H9 (cell line): ENCODE measurements at regions not wholly inside any gene's neighbourhood (a gene's known extent, or its start where the extent isn't known, plus 50 kb on each side); places are given as distances from the start of the nearest gene placed in this dataset.

Experiments
- DNase-seq: peaks from one replicate; pipeline ENCODE4 v3.0.0-alpha.2; 2017
- H2AFZ ChIP-seq: one replicate; pipeline ENCODE4 v1.6.1; 2013; ENCODE audit warnings: mild to moderate bottlenecking, low read length, control low read depth, moderate library complexity
- H2AK5ac ChIP-seq: 2 replicates; pipeline ENCODE4 v1.6.1; 2013; ENCODE audit warnings: low read length, control low read depth, mixed read lengths; ENCODE audit not compliant: insufficient read length
- H2BK120ac ChIP-seq: one replicate; pipeline ENCODE4 v1.6.1; 2013; ENCODE audit warnings: low read depth, mild to moderate bottlenecking, low read length, control low read depth, inconsistent platforms; ENCODE audit not compliant: poor library complexity, severe bottlenecking
- H2BK12ac ChIP-seq: 2 replicates; pipeline ENCODE4 v1.6.1; 2013; ENCODE audit warnings: low read length, control low read depth, mixed read lengths, low read depth; ENCODE audit not compliant: insufficient read length
- H2BK15ac ChIP-seq: 2 replicates; pipeline ENCODE4 v1.6.1; 2013; ENCODE audit warnings: low read depth, low read length, control low read depth
- H2BK20ac ChIP-seq: one replicate; pipeline ENCODE4 v1.6.1; 2013; ENCODE audit warnings: low read depth, mild to moderate bottlenecking, low read length, control low read depth, inconsistent platforms; ENCODE audit not compliant: poor library complexity, severe bottlenecking
- H2BK5ac ChIP-seq: 2 replicates; pipeline ENCODE4 v1.6.1; 2013; ENCODE audit warnings: low read length, control low read depth, mixed read lengths; ENCODE audit not compliant: insufficient read length
- H3K14ac ChIP-seq: 2 replicates; pipeline ENCODE4 v1.6.1; 2013; ENCODE audit warnings: low read length, control low read depth; ENCODE audit not compliant: insufficient read depth
- H3K18ac ChIP-seq: 2 replicates; pipeline ENCODE4 v1.6.1; 2013; ENCODE audit warnings: low read depth, mild to moderate bottlenecking, mixed read lengths, low read length, control low read depth; ENCODE audit not compliant: insufficient read length
- H3K23ac ChIP-seq: 2 replicates; pipeline ENCODE4 v1.6.1; 2013; ENCODE audit warnings: low read length, control low read depth, mixed read lengths, low read depth; ENCODE audit not compliant: insufficient read length
- H3K23me2 ChIP-seq: 2 replicates; pipeline ENCODE4 v1.6.1; 2013; ENCODE audit warnings: low read depth, mild to moderate bottlenecking, mixed read lengths, low read length, control low read depth; ENCODE audit not compliant: insufficient read length, poor library complexity, severe bottlenecking
- H3K27ac ChIP-seq: 2 replicates; pipeline ENCODE4 v1.5.1; 2013; ENCODE audit warnings: low read length, control low read depth, mixed read lengths, low read depth; ENCODE audit not compliant: insufficient read length
- H3K27me3 ChIP-seq: 2 replicates; pipeline ENCODE4 v1.6.1; 2013; ENCODE audit warnings: low read length, control low read depth, inconsistent platforms; ENCODE audit not compliant: insufficient read depth
- H3K4ac ChIP-seq: 2 replicates; pipeline ENCODE4 v1.6.1; 2013; ENCODE audit warnings: low read depth, mild to moderate bottlenecking, control low read depth, inconsistent platforms, low read length, moderate library complexity
- H3K4me1 ChIP-seq: 2 replicates; pipeline ENCODE4 v1.6.1; 2013; ENCODE audit warnings: low read length, control low read depth, inconsistent platforms; ENCODE audit not compliant: insufficient read depth
- H3K4me2 ChIP-seq: 2 replicates; pipeline ENCODE4 v1.6.1; 2013; ENCODE audit warnings: low read length, control low read depth, mixed read lengths; ENCODE audit not compliant: insufficient read length, insufficient read depth
- H3K56ac ChIP-seq: 2 replicates; pipeline ENCODE4 v1.6.1; 2013; ENCODE audit warnings: low read depth, mild to moderate bottlenecking, mixed read lengths, low read length, control low read depth; ENCODE audit not compliant: insufficient read length
- H3K79me1 ChIP-seq: 2 replicates; pipeline ENCODE4 v1.6.1; 2013; ENCODE audit warnings: low read depth, mild to moderate bottlenecking, moderate library complexity, low read length, control low read depth, inconsistent platforms; ENCODE audit not compliant: insufficient read depth, poor library complexity, severe bottlenecking
- H3K79me2 ChIP-seq: 2 replicates; pipeline ENCODE4 v1.6.1; 2013; ENCODE audit warnings: low read length, control low read depth, inconsistent platforms; ENCODE audit not compliant: insufficient read depth
- H3K9ac ChIP-seq: 2 replicates; pipeline ENCODE4 v1.6.1; 2013; ENCODE audit warnings: low read length, control low read depth, mixed read lengths; ENCODE audit not compliant: insufficient read length; ENCODE audit errors: extremely low read depth
- H3K9me3 ChIP-seq: one replicate; pipeline ENCODE4 v1.6.1; 2013; ENCODE audit warnings: low read depth, low read length, inconsistent platforms; ENCODE audit not compliant: control insufficient read depth
- H3T11ph ChIP-seq: one replicate; pipeline ENCODE4 v1.6.1; 2013; ENCODE audit warnings: mild to moderate bottlenecking, low read length, control low read depth, inconsistent platforms
- H4K20me1 ChIP-seq: one replicate; pipeline ENCODE4 v1.6.1; 2013; ENCODE audit not compliant: control insufficient read depth, insufficient read length, insufficient read depth
- H4K5ac ChIP-seq: 2 replicates; pipeline ENCODE4 v1.6.1; 2013; ENCODE audit warnings: low read depth, mild to moderate bottlenecking, mixed read lengths, low read length, control low read depth; ENCODE audit not compliant: insufficient read length
- H4K8ac ChIP-seq: replicated peaks from 2 replicates; pipeline ENCODE4 v1.6.1; 2013; ENCODE audit warnings: low read length, control low read depth, mixed read lengths, low read depth; ENCODE audit not compliant: insufficient read length
- H4K91ac ChIP-seq: 2 replicates; pipeline ENCODE4 v1.6.1; 2013; ENCODE audit warnings: low read depth, mild to moderate bottlenecking, moderate library complexity, mixed read lengths, low read length, control low read depth; ENCODE audit not compliant: insufficient read length
- H3K27ac Mint-ChIP-seq, 3 experiments: 2 replicates in 2 of 3; 3 replicates in 1 of 3; pipeline ENCODE4 v1.8.0; 2020 to 2021; ENCODE audit warnings: mixed read lengths in 3 of 3, mild to moderate bottlenecking in 1 of 3, moderate library complexity in 1 of 3
- H3K27me3 Mint-ChIP-seq: 2 replicates; pipeline ENCODE4 v1.8.0; 2021; ENCODE audit warnings: low read depth, mild to moderate bottlenecking, moderate library complexity, mixed read lengths
- H3K36me3 Mint-ChIP-seq, 3 experiments: 2 replicates in 2 of 3; 3 replicates in 1 of 3; pipeline ENCODE4 v1.8.0; 2020 to 2021; ENCODE audit warnings: low read depth in 3 of 3, mixed read lengths in 3 of 3; ENCODE audit not compliant: insufficient read depth in 1 of 3
- H3K4me1 Mint-ChIP-seq, 2 experiments: 2 replicates each; pipeline ENCODE4 v1.8.0; 2020; ENCODE audit warnings: mixed read lengths in 2 of 2
- H3K4me3 Mint-ChIP-seq, 2 experiments: 2 replicates in 1 of 2; 3 replicates in 1 of 2; pipeline ENCODE4 v1.8.0; 2020 to 2021; ENCODE audit warnings: mild to moderate bottlenecking in 2 of 2, mixed read lengths in 2 of 2, moderate library complexity in 1 of 2
- H3K9me3 Mint-ChIP-seq, 2 experiments: 2 replicates in 1 of 2; 3 replicates in 1 of 2; pipeline ENCODE4 v1.8.0; 2020; ENCODE audit warnings: mild to moderate bottlenecking in 2 of 2, mixed read lengths in 2 of 2, moderate library complexity in 1 of 2
- CTCF ChIP-seq: fragments of 200-600 bp; sonication (generic); conservative IDR thresholded peaks from 3 replicates; pipeline ENCODE4 v1.8.0; 2021; ENCODE audit warnings: antibody characterized with exemption, mild to moderate bottlenecking
- WGBS: extraction: QIAGEN DNeasy Blood & Tissue Kit; methylation state at CpG from one replicate; pipeline ENCODE4 v1.1.7; 2013; ENCODE audit warnings: missing lambda C conversion rate, low lambda C conversion rate, mixed read lengths; ENCODE audit not compliant: insufficient read length; ENCODE audit errors: extremely low coverage; 5-methylcytosine and 5-hydroxymethylcytosine counted together

- Histone ChIP-seq H3K56ac (no peak overlapping the region), H3K4me1 (no peaks in the 10 kb centered on the region; the same call in 1 of the 2 replicates), H3K18ac (no peak overlapping the region)
These were observed 56.5 kb upstream of the NKX1-1 start for GRCh38 chr4:1462768-1463075.

More at GRCh38 chr4:1462768-1463075, 56.5 kb upstream of the NKX1-1 start:
- H4K91ac ChIP-seq = no peak overlapping the region
- no peaks in the 10 kb centered on the region for H4K20me1 ChIP-seq
- no peak overlapping the region for H2BK5ac ChIP-seq
- no peak overlapping the region for H3K4me2 ChIP-seq
- no peak overlapping the region for H3K27ac Mint-ChIP-seq
- H3K79me2 ChIP-seq = no peaks in the 10 kb centered on the region
- H2AK5ac ChIP-seq = no peak overlapping the region
- no peaks in the 10 kb centered on the region for H3K23me2 ChIP-seq
- H4K5ac ChIP-seq = no peak overlapping the region
- H3K4me3 Mint-ChIP-seq = no peak overlapping the region
- no peak overlapping the region for H2BK12ac ChIP-seq
- DNase-seq = no peak
- no CpG with 5 or more reads among the region's 14 CpGs for WGBS
- H3K27me3 Mint-ChIP-seq = peaks cover 19% of the 10 kb centered on the region
- H3K9me3 Mint-ChIP-seq = peaks cover 5 to 9% of the 10 kb centered on the region in 2 experiments
- no peak overlapping the region for H2AFZ ChIP-seq
- no peaks in the 10 kb centered on the region for H3K79me1 ChIP-seq
- H4K8ac ChIP-seq = no peak overlapping the region
- H2BK20ac ChIP-seq = no peak overlapping the region
- no peak overlapping the region for H3K14ac ChIP-seq
- H2BK120ac ChIP-seq = no peak overlapping the region
- H3K36me3 Mint-ChIP-seq = peaks cover 5 to 7% (median 5%) of the 10 kb centered on the region in 3 experiments
- no peak for TF ChIP-seq CTCF
- H3K4ac ChIP-seq = no peak overlapping the region
- H3K23ac ChIP-seq = no peak overlapping the region
- peaks cover 17 to 20% of the 10 kb centered on the region in 2 experiments for H3K4me1 Mint-ChIP-seq
- H3K9ac ChIP-seq = no peak overlapping the region
- H3T11ph ChIP-seq = no peak overlapping the region
- H3K27ac ChIP-seq = no peak overlapping the region
- H3K27me3 ChIP-seq = peaks cover 2% of the 10 kb centered on the region; the same call in 1 of the 2 replicates
- H3K9me3 ChIP-seq = no peaks in the 10 kb centered on the region
- H2BK15ac ChIP-seq = no peak overlapping the region
